GM18907 (cell line): ENCODE measurements at regions not wholly inside any gene's neighbourhood (a gene's known extent, or its start where the extent isn't known, plus 50 kb on each side); places are given as distances from the start of the nearest gene placed in this dataset.
"Not testable (repeated sequence)": the region's sequence is repeated elsewhere in the genome, so short reads cannot be mapped to it uniquely, and the experiment has no call there.

Source experiments
- ATAC-seq: cut with Tn5 transposase; IDR thresholded peaks from one replicate; pipeline ENCODE4 v1.9.1; 2021; ENCODE audit warnings: mild to moderate bottlenecking, moderate library complexity; ENCODE audit not compliant: unreplicated experiment

DNA sequence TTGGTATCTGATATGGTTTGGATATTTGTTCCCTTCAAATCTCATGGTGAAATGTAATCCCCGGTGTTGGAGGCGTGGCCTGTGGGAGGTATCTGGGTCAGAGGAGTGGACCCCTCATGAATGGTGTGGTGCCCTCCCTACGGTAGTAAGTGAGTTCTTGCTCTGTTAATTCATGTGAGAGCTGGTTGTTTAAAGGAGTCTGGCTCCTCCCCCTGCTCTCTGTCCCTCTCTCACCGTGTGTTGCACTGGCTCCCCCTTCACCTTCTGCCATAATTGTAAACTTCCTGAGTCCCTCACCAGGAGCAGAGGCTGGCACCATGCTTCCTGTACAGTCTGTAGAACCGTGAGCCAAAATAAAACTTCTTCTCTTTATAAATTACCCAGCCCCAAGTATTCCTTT is 246.9 kb upstream of the AGTR1 start:
- ATAC-seq: no peak

DNA sequence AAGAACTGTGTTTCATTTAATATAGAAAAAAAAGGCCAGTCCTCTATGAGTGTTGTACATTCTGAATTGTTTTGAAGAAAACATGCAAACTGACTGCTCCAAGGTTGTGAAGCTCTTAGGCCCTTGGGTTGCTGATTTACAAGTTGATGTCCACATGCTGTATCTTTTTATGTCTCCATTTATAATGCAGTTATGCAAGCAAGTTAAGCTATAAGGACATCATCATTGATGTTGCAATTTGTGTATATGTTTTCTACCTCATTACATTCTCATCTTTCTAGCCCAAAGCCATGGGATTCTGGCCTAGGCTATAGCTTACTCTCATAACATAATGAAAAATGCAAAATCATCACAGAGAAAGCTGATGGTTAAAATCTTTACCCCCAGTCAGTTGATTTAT is 245.7 kb upstream of the AGTR1 start:
- ATAC-seq: no peak

DNA sequence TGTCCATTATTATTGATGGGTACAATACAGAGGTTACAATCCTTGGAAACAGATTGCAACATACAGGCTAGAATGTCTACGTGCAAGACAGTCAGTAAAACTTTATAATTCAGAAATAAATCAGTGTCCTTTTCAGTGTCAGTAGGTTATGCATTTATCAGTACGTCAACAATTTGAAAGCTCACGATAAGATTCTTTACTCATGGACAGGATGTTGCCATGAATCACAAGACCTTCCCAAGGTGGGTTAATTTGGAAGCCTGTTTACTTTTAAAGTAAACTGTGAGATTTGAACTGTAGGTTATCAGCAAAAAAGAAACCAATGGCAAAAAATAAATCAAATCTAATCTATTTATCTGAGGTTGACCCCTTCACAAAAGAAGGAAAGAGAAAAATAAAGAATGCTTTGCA is 243.9 kb upstream of the AGTR1 start:
- ATAC-seq: no peak

DNA sequence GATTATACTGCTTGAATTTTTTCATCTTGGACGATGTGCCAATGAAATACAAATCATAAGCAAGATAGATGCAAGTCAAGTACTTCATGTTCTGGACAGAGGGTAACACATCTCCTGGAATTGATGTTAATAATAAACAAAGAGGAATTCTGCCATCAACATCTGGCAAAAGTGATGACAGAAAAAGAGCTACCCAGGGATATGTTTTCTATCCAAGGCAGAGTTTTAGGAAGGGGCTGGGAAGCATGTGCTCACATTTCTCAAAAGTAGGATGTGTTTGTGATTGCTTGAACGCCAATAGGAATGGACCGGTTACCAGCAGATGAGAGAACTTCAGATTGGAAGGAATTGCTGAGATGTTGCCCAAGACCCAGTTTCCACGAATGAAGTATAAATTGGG is 242.6 kb upstream of the AGTR1 start:
- no peak for ATAC-seq

DNA sequence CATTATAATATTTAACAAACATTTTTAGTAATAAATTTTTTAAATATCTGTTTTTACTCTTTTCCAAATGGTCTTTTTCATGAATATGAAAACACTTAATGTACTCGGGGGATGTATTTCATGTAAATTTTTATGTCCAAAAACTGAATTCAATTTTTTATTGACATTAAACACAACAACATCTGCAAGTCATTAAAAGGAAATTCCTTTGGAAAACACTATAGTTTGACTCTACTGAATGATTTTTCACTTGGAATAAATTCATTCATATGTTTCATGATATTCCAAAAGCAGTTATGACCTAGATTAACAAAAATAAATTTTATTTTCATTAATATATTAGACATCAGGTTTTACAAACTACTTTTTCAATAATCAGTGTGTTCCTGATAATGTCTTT is 239.8 kb upstream of the AGTR1 start:
- ATAC-seq: no peak

DNA sequence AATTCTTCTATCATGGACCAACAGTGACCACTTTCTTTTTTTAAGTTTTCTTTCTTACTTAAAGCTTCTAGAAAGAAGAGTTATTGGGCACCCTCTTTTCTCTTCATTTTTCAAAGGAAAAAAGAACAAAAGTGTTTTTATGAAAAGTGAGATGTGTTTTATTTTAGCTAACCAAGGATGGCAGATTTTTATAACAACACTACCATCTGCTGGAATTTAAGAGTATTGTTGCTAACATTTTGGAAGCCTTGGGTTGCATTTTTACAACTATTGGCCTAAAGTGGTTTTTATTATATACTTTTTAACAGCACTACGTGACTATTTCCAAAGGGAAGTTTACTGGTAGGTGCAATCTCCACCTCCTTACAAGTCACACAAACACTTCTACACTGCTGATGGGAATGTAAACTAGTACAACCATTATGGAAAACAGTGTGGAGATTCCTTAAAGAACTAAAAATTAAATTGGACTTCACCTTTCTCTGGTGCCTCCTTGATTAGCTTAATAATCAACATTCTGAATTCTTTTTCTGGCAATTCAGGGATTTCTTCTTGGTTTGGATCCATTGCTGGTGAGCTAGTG is 237.7 kb upstream of the AGTR1 start:
- no peak for ATAC-seq

DNA sequence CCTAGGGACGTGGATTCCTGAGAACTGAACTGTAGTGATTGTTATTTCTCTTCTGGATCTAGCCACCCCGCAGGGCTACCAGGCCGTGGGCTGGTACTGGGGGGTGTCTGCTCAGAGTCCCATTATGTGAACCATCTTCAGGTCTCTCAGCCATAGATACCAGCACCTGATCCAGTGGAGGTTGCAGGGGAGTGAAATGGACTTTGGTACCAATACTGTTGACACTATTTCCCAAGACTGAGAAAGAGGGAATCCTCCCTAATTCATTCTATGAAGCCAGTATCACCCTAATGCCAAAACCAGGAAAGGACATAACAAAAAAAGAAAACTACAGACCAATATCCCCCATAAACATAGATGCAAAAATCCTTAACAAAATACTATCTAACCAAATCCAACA is 237.0 kb upstream of the AGTR1 start:
- no peak for ATAC-seq

DNA sequence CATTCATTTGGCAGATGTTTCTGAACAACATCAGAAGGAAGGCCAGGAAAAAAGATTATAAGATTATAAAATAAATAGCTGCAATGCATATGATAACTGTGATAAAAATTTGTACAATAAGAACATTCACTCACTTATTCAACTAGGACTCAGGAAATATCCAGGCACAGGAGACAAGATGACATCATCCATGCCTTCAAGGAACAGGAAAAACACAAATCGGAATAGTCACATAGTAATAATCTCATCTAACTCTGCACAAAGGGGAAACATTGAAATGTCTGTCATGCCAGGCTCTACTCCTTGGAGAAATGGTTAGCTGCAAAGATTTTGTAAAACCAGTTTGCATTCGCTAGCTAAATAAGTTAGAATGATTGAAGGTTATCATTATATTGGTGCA is 233.5 kb upstream of the AGTR1 start:
- no peak for ATAC-seq

DNA sequence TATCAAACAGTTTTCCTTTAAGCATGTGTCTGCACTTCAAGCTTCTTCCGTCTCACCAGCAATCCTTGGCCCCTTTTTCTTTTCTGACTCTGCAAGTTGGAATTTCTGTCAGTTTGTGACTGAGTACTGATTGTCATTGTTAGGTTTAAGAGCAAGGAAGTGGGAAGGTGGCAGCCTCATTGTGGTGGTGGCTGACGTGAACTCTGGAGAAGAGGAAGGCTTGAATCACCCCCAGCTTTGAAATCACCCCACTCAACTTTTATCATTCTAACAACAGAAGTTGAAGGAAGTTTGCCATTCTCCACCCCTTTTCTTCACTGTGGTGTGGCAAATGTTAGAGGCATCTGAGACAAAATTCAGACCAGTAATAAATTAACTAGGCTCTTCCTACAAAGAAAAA is 231.6 kb upstream of the AGTR1 start:
- ATAC-seq: no peak

DNA sequence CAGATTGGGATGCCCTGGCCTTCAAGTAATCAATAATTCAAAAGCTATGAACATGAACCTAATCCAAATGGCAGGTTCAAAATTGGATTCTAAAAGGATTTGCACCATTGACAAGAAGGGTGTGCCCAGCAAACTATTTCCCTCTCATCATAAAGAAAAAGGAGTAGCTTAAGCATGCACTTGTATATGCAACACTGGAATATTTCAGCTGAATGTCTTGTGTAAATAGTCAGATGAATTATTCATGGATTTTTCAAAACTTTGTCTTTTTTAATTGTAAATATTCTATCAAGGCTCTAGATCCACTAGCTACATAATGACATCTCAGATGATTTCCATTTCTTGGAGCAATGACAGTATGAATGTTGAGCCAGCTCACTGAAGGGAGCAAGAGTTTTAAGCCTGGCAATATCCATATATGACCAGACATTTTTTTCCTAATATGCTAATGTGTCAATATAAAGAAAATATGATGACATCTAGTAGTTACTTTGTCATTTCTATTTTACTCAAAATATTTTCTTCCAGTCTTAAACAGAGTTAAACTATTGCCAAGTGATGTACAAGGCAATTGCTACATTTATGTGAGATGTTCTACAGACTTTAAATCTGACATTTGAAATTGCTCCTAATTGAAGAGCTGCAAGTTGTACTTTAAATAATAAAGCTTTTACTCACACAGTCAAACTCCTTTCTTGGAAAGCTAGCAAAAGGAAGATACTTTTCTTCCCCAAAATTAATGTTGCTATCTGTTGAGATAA is 230.5 kb upstream of the AGTR1 start:
- no peak for ATAC-seq

DNA sequence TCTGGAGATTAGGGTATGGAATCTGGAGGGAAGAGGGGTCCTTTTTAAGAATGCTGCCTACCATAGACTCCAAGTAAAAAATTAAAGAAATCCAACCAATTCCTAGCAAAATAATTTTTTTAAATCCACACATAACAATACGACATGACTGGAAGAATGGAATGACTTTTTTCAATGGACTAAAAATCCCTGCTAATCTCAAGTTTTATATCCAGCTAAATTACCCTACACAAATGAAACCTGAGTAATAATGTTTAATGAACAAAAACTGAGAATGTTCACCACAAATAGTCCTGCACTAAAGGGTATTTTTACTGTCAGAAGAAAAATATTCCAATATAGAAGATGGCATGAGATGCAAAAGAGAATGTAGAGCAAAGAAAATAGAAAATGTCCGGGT is 220.3 kb upstream of the AGTR1 start:
- no peak for ATAC-seq

DNA sequence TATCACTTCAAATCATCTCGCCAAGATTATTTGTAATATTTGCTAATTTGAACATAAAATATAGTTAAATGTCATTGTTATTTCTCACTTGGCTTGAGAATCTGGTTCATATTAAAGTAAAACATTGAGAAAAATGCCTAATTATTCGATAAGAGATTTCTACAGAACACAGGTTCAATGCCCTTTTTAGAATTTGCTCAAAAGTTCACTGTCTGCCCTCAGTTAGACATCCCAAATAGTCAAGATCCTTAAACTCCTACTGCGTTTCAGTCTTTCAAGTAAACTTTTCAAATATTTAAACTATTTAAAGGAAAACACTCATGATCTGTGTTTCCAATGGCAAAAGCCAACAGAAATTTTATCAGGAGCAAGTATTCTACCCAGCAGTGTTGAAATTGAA is 204.1 kb upstream of the AGTR1 start:
- ATAC-seq: no peak

DNA sequence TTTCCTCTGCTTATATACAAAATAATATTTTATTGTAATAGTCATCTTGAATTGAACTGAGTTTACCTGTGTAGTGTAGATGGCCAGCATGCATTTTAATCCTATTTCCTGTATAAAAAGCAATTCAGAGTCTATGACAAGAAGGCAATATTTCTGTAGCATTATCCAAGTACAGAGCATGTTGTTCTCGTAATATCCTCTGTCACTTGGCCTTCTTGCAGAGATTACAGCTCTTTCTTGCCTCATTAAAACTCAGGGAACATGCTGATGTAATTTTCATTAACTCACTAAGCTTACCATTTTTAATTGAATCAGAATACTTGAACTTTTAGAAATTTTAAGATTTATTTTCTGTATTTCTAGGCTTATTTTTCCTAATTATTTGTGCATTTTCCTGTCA is 203.3 kb upstream of the AGTR1 start:
- ATAC-seq: no peak

DNA sequence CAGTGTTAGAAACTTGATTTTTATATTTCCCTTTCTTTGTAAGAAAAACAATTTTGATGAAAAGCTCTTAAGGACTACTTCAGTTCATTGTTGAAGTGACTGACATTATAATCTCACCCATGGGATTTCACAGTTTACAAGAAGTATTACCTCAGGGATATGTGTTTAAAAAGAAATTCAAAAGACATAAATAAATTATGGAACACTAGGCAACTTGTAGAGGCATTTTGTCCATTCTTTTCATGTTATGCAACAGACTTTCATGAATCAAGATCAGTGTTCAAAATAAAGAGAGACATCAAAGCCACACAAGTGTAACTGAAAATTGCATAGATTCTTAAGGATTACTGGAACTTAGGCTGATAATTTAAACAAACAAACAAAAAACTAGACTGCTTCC is 196.8 kb upstream of the AGTR1 start:
- no peak for ATAC-seq

DNA sequence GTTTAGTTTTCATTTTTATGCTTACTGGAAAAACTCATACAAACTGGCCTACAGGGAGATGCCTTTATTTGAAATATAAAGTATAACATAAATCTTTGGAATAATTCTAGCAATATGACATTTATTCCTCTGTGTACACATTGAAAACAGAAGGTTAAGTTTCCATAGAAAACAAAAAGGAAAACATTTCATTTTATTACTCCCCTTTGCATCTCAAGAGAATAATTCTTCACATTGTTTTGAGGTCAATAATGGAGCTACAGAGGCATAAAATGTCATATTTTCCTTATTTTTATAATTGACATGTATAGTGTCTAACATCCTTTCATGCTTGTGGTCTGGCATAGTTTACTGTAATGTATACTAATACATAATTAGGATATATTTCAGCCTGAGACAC is 187.6 kb upstream of the AGTR1 start:
- no peak for ATAC-seq

DNA sequence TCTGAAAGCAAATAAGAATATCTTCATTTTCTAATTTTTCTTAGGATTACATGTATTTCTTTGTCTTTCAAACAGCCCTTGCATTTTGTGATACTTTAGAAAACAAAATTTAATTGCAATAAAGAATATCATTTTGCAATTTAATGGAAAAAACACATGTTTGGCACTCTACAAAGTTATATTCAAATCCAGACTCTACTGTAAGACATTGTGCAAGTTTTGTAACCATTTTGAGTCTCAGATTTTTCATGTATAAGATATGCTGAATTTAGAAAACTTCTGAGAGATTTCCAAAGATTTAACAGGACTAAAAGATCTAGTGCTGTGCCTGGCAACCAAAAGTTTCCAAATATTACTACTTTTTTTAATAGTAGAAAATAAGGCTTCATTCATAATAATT is 187.1 kb upstream of the AGTR1 start:
- no peak for ATAC-seq

DNA sequence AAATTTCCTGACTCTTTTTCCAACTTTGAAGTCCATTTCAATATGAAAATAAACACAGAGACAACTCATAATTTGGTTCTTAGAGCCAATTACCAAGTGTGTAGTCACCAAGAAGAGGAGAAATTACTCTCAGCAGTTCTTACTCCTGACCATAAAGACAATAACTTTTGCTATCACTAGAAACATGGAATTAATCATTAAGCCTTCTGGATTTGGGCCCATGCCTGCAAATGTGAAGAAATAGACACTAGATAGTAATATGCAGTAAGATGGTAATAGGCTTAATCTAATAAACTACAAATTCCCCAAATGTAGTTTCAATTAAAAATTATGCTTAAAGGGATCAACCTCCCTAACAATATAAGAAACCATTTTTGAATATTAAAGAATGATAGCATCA is 185.1 kb upstream of the AGTR1 start:
- no peak for ATAC-seq

DNA sequence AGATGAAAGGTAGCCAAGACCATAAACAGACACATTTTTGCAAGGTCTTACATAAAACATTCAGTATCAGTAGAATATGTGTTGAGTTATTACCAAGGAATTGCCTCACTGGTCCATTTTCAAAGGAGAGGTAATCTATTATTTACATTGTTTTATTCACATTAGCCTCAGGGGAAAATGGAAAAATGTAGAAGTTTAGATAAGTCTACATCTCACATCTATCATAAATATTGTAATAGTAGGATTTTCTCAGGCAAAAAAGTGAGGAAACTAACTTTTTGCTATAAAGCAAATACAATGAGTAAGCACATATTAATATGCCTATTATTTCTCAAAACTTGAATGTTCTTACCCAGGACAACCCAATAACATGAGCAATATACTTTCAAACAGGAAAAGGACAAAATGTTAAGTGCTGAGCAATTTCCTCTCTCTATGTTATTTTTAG is 184.6 kb upstream of the AGTR1 start:
- no peak for ATAC-seq

DNA sequence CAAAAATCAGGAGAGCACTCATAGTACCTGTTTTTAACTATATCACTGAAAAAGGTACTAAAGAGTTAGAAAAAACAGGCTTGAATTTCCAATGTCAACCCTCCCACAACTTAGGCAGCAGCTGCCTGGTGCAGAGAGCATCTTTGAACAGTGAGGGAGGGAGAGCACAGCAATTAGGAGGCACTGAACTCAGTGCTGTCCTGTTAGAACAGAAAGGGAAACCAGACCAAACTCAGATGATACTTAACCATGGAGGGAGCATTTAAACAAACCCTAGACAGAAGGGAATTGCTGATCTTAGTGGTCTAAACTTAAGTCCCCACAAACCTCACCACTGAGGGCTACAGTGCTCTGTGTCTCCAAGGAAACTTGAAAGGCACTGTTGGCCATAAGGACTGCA is 179.2 kb upstream of the AGTR1 start:
- ATAC-seq: no peak

DNA sequence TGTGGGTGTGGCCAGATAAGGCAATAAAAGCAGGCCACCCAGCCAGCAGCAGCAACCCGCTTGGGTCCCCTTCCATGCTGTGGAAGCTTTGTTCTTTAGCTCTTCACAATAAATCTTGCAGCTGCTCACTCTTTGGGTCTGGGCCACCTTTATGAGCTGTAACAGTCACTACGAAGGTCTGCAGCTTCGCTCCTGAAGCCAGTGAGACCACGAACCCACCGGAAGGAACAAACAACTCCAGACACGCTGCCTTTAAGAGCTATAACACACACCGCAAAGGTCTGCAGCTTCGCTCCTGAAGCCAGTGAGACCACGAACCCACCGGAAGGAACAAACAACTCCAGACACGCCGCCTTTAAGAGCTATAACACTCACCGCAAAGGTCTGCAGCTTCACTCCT is 172.1 kb upstream of the AGTR1 start:
- not testable (repeated sequence) for ATAC-seq

DNA sequence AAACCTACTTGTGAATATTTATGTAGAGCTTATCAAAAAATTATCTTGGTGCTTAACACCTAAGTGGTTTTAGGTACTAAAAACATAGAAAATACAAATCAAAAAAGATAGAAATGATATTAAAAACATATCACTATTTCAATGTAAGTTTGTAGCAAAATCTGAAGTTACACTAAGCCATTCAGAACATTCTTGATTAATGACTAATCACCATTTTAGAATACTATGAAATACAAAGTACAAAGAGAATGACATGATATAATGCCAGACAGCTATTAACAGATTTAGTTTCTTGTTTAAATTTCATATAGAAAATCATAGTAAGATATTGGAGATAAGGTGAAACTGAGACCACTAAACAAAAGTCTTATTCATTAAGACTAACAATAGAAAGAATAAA is 169.7 kb upstream of the AGTR1 start:
- ATAC-seq: no peak

DNA sequence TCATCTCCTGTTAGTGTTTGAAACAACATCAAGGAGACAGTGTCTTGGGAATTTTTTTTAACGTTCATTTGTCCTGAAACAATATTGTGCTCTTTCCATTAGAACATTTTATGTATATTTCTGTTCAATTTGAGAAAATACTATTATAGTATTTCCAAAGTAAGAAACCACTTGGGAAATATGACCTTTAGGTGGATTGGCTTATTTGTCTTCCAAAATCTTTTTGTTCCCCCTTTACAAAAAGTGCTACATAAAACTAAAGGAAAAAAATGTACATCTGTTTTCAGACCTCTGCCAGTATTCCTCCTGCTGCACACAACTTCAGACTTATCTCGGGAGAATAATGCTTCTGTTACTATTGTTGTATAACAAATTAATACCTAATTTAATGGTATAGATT is 165.9 kb upstream of the AGTR1 start:
- ATAC-seq: no peak

DNA sequence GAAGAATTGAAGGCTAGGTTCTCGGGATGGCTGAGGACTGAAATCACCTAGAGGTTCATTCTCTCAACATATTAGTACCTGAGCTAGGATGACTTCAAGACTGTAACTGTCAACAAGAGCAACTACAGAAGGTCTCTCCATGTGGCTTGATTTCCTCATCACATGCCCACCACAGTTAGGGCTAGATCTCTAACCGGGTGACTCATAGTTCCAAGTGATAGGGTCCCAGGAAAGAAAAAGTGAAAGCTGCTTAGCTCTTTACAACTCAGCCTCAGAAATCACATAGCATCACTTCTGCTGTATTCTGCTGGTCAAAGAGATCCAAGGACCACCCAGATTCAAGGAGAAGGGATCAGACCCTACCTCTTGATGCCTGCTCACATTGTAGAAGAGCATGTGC is 165.4 kb upstream of the AGTR1 start:
- ATAC-seq: no peak
